OCI-LY3 (cell line): ENCODE measurements at regions not wholly inside any gene's neighbourhood (a gene's known extent, or its start where the extent isn't known, plus 50 kb on each side); places are given as distances from the start of the nearest gene placed in this dataset.

ENCODE experiments used
- H2AFZ ChIP-seq: fragments of 200-600, 300-600 bp; shearing (Covaris generic); 2 replicates; pipeline ENCODE4 v1.6.0; 2014; ENCODE audit warnings: antibody characterized with exemption, low read depth, low read length
- H3K27ac ChIP-seq: fragments of 200-600, 300-600 bp; sonication (generic); 2 replicates; pipeline ENCODE4 v1.5.1; 2014; ENCODE audit warnings: mild to moderate bottlenecking, low read length, moderate library complexity, mixed read lengths
- H3K27me3 ChIP-seq: fragments of 200-600, 300-600 bp; sonication (generic); 2 replicates; pipeline ENCODE4 v1.6.1; 2014; ENCODE audit warnings: low read depth, low read length, mixed read lengths
- H3K36me3 ChIP-seq: fragments of 200-600, 300-600 bp; sonication (generic); replicated peaks from 2 replicates; pipeline ENCODE3; 2014; ENCODE audit warnings: low read depth, low read length, mixed read lengths
- H3K4me1 ChIP-seq: fragments of 300-600, 200-600 bp; sonication (generic); 2 replicates; pipeline ENCODE4 v1.6.1; 2014; ENCODE audit warnings: low read length, mixed read lengths
- H3K4me2 ChIP-seq: fragments of 200-600, 300-600 bp; sonication (generic); 2 replicates; pipeline ENCODE4 v1.6.1; 2014; ENCODE audit warnings: low read length, mixed read lengths
- H3K4me3 ChIP-seq: fragments of 300-600, 200-600 bp; sonication (generic); 2 replicates; pipeline ENCODE4 v1.5.1; 2014; ENCODE audit warnings: antibody characterized with exemption, mild to moderate bottlenecking, low read length, moderate library complexity
- H3K79me2 ChIP-seq: fragments of 300-600, 200-600 bp; shearing (Covaris generic); 2 replicates; pipeline ENCODE4 v1.6.1; 2014; ENCODE audit warnings: mild to moderate bottlenecking, low read length, mixed read lengths
- H3K9ac ChIP-seq: fragments of 300-600, 200-600 bp; shearing (Covaris generic); 2 replicates; pipeline ENCODE4 v1.6.0; 2014; ENCODE audit warnings: mild to moderate bottlenecking, low read length, moderate library complexity
- H3K9me3 ChIP-seq: fragments of 200-600, 300-600 bp; shearing (Covaris generic); 2 replicates; pipeline ENCODE4 v1.6.1; 2014; ENCODE audit warnings: low read length, mixed read lengths; ENCODE audit not compliant: insufficient read depth
- H4K20me1 ChIP-seq: fragments of 200-600, 300-600 bp; sonication (generic); 2 replicates; pipeline ENCODE4 v1.6.1; 2016; ENCODE audit warnings: low read length, mixed read lengths; ENCODE audit not compliant: insufficient read depth
- CTCF ChIP-seq: fragments of 200-600, 300-600 bp; sonication (generic); IDR thresholded peaks from 2 replicates; pipeline ENCODE4 v1.5.1; 2014; ENCODE audit warnings: antibody characterized with exemption, low read length, low read depth
- EZH2phosphoT487 ChIP-seq: fragments of 200-600 bp; shearing (Covaris generic); IDR thresholded peaks from 2 replicates; pipeline ENCODE4 v1.6.1; 2018; ENCODE audit warnings: antibody characterized with exemption, mixed run types, low read depth

GRCh38 chr7:149714081-149714909 is 59.1 kb downstream of the ZNF467 start:
- Histone ChIP-seq H4K20me1 (peaks cover 4% of the 10 kb centered on the region; the same call in 1 of the 2 replicates), H3K79me2 (peaks cover 16% of the 10 kb centered on the region), H3K4me1 (peaks cover 7% of the 10 kb centered on the region), H2AFZ (peak overlapping the region; percentile 77; the same call in 1 of the 2 replicates), H3K27me3 (no peaks in the 10 kb centered on the region), H3K9ac (peak overlapping the region; percentile 77; the same call in 1 of the 2 replicates), H3K4me2 (peak overlapping the region; percentile 64), H3K9me3 (peaks cover 12% of the 10 kb centered on the region; the same call in 1 of the 2 replicates), H3K27ac (no peak overlapping the region), H3K36me3 (no peaks in the 10 kb centered on the region), H3K4me3 (peak overlapping the region; percentile 78)
- no peak for TF ChIP-seq CTCF
- no peak for TF ChIP-seq EZH2phosphoT487

GRCh38 chr7:149713731-149714068 is 59.7 kb downstream of the ZNF467 start:
- Histone ChIP-seq H3K4me1 (peaks cover 7% of the 10 kb centered on the region), H3K4me2 (no peak overlapping the region), H3K27me3 (no peaks in the 10 kb centered on the region), H3K79me2 (peaks cover 16% of the 10 kb centered on the region), H3K9me3 (peaks cover 12% of the 10 kb centered on the region; the same call in 1 of the 2 replicates), H3K4me3 (no peak overlapping the region), H3K36me3 (no peaks in the 10 kb centered on the region), H3K27ac (no peak overlapping the region), H3K9ac (no peak overlapping the region), H4K20me1 (peaks cover under 1% of the 10 kb centered on the region; the same call in 1 of the 2 replicates), H2AFZ (no peak overlapping the region)
- TF ChIP-seq CTCF (no peak), EZH2phosphoT487 (no peak)

- Histone ChIP-seq H3K9me3 (peaks cover 12% of the 10 kb centered on the region; the same call in 1 of the 2 replicates), H3K36me3 (no peaks in the 10 kb centered on the region), H3K27me3 (no peaks in the 10 kb centered on the region), H3K9ac (no peak overlapping the region), H3K4me1 (peaks cover 7% of the 10 kb centered on the region), H3K79me2 (peaks cover 16% of the 10 kb centered on the region), H4K20me1 (no peaks in the 10 kb centered on the region), H3K4me3 (no peak overlapping the region), H2AFZ (no peak overlapping the region), H3K27ac (no peak overlapping the region), H3K4me2 (no peak overlapping the region)
- no peak for TF ChIP-seq EZH2phosphoT487
- no peak for TF ChIP-seq CTCF
Observed at GRCh38 chr7:149713061-149713730, 60.2 kb downstream of the ZNF467 start.

GRCh38 chr7:149708026-149708425 is 65.4 kb downstream of the ZNF467 start:
- H3K9me3 ChIP-seq: peaks cover 12% of the 10 kb centered on the region; the same call in 1 of the 2 replicates
- H2AFZ ChIP-seq: no peak overlapping the region
- H3K9ac ChIP-seq: no peak overlapping the region
- no peaks in the 10 kb centered on the region for H3K27me3 ChIP-seq
- no peaks in the 10 kb centered on the region for H3K36me3 ChIP-seq
- no peaks in the 10 kb centered on the region for H4K20me1 ChIP-seq
- H3K4me2 ChIP-seq: no peak overlapping the region
- TF ChIP-seq CTCF: no peak
- no peak for TF ChIP-seq EZH2phosphoT487
- H3K4me3 ChIP-seq: no peak overlapping the region
- H3K4me1 ChIP-seq: no peaks in the 10 kb centered on the region
- no peak overlapping the region for H3K27ac ChIP-seq
- no peaks in the 10 kb centered on the region for H3K79me2 ChIP-seq
